GM12873 (cell line): ENCODE measurements at regions not wholly inside any gene's neighbourhood (a gene's known extent, or its start where the extent isn't known, plus 50 kb on each side); places are given as distances from the start of the nearest gene placed in this dataset.
A peak's percentile ranks its signal among the peaks of the same experiment; 100 is the strongest.

ENCODE experiments used
- TF ChIP-seq, protein P1 (sequence below): IDR thresholded peaks from 2 replicates; pipeline ENCODE4 v1.5.1; 2012; ENCODE audit warnings: low read depth, mild to moderate bottlenecking, moderate library complexity, low read length, control low read depth; ENCODE audit not compliant: insufficient read depth; ENCODE audit errors: missing control alignments

DNA sequence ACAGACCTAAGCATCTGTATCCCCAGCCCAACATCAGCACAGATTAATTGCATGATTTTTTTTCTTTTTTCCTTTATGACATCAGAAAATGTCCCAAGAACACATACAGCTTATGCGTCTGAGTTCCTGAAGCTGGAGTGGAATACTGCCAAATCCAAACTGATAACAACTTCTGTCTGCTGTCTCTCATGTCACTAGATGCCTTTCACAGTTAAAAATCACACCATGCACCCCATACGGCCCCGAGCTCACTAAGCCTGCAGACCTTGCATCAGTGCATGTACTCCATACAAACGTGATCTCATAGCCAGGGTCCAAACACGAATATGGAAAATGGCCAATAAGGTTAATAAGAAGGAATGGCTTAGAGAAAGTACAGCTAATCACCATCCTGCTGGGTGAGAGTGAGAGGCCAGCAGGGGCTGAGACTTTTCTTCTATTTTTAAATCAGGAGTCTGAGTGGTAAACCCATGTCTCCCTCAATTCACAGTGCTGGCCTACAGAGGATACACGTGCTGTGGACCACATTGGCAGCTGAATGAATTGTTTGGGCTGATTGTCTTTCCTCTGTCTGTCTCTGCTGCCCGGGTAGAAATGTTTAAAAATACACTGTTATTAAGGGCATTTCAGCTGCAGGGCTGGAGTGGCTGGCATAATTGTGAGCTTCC, 350.6 kb upstream of the RAG2 start:
- TF ChIP-seq, protein P1, sequence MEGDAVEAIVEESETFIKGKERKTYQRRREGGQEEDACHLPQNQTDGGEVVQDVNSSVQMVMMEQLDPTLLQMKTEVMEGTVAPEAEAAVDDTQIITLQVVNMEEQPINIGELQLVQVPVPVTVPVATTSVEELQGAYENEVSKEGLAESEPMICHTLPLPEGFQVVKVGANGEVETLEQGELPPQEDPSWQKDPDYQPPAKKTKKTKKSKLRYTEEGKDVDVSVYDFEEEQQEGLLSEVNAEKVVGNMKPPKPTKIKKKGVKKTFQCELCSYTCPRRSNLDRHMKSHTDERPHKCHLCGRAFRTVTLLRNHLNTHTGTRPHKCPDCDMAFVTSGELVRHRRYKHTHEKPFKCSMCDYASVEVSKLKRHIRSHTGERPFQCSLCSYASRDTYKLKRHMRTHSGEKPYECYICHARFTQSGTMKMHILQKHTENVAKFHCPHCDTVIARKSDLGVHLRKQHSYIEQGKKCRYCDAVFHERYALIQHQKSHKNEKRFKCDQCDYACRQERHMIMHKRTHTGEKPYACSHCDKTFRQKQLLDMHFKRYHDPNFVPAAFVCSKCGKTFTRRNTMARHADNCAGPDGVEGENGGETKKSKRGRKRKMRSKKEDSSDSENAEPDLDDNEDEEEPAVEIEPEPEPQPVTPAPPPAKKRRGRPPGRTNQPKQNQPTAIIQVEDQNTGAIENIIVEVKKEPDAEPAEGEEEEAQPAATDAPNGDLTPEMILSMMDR: no peak

DNA sequence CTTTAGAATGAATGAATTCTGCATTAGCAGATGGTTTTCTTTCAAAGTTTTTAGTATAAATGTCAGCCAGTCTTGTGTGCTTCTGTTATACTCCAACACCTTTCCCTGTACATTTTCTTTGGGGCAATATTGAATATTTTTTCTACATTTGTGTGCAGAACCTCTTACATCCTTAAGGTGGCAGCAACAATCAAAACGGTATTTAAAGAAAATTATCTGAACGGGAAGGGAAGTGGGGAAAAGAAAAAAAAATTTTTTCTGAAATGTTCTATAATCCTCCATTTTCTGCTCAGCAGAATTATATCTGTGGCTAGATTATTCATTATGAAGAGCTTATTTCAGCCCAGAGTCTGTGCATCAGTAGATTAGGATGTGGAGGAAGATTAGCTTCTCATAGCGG, 347.3 kb upstream of the RAG2 start:
- TF ChIP-seq, protein P1: peak; percentile 38

DNA sequence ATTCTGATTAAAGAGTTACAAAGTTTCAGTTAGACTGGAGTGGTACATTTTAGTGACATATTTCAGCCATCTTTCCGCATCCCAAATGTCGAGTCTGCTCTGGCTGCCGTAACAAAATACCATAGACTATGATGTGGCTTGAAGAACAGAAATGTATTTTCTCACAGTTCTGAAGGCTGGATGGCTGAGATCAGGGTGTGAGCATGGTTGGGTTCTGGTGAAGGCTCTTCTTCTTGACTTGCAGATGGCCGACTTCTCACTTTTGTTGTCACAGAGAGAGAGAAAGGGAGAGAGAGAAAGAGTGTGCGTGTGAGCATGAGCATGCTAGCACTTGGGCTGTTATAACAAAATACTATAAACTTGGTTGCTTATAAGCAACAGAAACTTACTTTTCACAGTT, 335.4 kb upstream of the RAG2 start:
- TF ChIP-seq, protein P1: no peak

DNA sequence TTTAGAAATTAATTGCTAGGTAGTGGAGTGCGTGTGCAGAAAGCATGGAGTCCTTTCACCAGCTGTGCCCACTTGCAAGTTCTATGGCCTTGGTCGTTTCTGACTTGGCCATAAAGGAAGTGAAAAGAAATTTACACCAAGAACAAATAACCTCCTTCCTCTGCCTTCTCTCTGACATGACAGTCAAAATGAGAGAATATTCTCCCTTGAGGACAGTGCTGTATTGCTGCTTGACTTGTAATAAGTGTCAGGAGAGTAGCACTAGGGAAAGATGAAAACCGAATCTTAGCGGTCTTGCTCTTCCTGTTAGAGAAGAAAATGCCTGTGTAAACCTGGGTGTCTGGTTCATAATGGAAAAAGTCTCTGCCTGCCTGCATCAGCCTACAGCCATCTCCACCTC, 333.1 kb upstream of the RAG2 start:
- TF ChIP-seq, protein P1: no peak

DNA sequence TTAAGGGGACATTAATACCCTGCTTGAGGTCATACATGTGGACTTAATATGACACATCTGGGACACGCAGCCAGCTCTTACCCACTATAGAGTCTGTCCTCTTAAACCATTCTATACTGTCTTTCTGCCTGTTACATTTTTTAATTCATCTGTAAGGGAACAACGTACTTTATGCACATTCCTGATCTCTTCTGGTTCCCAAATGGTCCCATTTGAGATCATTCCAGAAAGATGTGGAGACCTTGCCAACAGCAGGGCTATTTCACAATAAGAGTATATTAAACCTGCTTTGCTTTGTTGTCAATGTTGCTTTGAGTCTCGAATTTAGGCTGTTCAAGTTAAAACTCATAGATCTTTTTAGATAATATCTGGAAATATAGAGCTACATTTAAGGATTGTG, 332.2 kb upstream of the RAG2 start:
- TF ChIP-seq, protein P1: no peak

GRCh38 chr11:36929401-36929800, 331.4 kb upstream of the RAG2 start:
- TF ChIP-seq, protein P1: no peak

DNA sequence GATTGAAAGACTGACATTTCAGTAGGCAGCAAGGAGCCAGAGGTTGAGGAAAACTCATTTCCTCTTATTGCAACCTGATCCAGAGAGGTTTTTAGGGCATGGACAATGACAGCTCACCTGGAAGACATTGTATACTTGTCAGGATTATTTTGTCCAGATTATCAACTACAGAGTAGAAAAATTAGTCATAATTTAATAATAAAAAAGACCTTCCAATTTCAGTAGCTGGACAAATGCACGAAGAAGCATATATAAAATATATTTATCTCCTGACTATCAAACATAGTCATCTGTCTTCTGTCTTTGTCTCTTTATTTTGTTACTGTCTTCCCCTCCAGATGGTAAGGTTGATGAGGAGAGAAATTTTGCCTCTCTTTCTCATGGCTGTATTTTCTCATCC, 330.6 kb upstream of the RAG2 start:
- TF ChIP-seq, protein P1: no peak
